ENCODE measurements at regions not wholly inside any gene's neighbourhood (a gene's known extent, or its start where the extent isn't known, plus 50 kb on each side); places are given as distances from the start of the nearest gene placed in this dataset.

- Histone ChIP-seq H3K4me3 (no peak overlapping the region), H3K27ac (peak overlapping the region; percentile 71 to 83 (median 80)), H3K27me3 (no peaks in the 10 kb centered on the region), H3K4me1 (peaks cover 0 to 41% (median 38%) of the 10 kb centered on the region in 4 donors), H3K36me3 (no peaks in the 10 kb centered on the region), H3K9me3 (no peaks in the 10 kb centered on the region)
- no peak for DNase-seq
- TF ChIP-seq POLR2A (IDR thresholded peaks at IDR 0.05) (no peak), POLR2AphosphoS5 (IDR thresholded peaks at IDR 0.05) (no peak), EP300 (IDR thresholded peaks at IDR 0.05) (no peak)
- TF ChIP-seq, protein P1, sequence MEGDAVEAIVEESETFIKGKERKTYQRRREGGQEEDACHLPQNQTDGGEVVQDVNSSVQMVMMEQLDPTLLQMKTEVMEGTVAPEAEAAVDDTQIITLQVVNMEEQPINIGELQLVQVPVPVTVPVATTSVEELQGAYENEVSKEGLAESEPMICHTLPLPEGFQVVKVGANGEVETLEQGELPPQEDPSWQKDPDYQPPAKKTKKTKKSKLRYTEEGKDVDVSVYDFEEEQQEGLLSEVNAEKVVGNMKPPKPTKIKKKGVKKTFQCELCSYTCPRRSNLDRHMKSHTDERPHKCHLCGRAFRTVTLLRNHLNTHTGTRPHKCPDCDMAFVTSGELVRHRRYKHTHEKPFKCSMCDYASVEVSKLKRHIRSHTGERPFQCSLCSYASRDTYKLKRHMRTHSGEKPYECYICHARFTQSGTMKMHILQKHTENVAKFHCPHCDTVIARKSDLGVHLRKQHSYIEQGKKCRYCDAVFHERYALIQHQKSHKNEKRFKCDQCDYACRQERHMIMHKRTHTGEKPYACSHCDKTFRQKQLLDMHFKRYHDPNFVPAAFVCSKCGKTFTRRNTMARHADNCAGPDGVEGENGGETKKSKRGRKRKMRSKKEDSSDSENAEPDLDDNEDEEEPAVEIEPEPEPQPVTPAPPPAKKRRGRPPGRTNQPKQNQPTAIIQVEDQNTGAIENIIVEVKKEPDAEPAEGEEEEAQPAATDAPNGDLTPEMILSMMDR (IDR thresholded peaks at IDR 0.05): no peak
- intact Hi-C loops (cut with DNase I): loop anchor here (5.0 to 10.0 kb wide), 2 partner anchors 58 to 960 kb away; no protein-coding TSS in a partner anchor
- 11 to 42% methylated on average over 1 of the region's 1 CpG for WGBS, 2 donors
Measured at GRCh38 chr14:51394804-51395203, 154.8 kb downstream of the TMX1 start.

- peak; percentile 82 for DNase-seq
- Histone ChIP-seq H3K9me3 (no peaks in the 10 kb centered on the region), H3K36me3 (no peaks in the 10 kb centered on the region), H3K4me1 (peaks cover 0 to 47% (median 41%) of the 10 kb centered on the region in 4 donors), H3K4me3 (no peak overlapping the region), H3K27me3 (no peaks in the 10 kb centered on the region), H3K27ac (peak overlapping the region; percentile 71 to 83 (median 80))
- intact Hi-C loops (cut with DNase I): loop anchor here (5.0 to 10.0 kb wide), 2 partner anchors 58 to 959 kb away; no protein-coding TSS in a partner anchor
- 70 to 78% methylated on average over 9 of the region's 9 CpGs for WGBS, 2 donors
- TF ChIP-seq POLR2AphosphoS5 (IDR thresholded peaks at IDR 0.05) (peak in 1 of 4 donors; percentile 29), EP300 (IDR thresholded peaks at IDR 0.05) (no peak), POLR2A (IDR thresholded peaks at IDR 0.05) (no peak)
- TF ChIP-seq, protein P1 (IDR thresholded peaks at IDR 0.05): no peak
Measured at GRCh38 chr14:51395361-51395849, 155.4 kb downstream of the TMX1 start.

DNA sequence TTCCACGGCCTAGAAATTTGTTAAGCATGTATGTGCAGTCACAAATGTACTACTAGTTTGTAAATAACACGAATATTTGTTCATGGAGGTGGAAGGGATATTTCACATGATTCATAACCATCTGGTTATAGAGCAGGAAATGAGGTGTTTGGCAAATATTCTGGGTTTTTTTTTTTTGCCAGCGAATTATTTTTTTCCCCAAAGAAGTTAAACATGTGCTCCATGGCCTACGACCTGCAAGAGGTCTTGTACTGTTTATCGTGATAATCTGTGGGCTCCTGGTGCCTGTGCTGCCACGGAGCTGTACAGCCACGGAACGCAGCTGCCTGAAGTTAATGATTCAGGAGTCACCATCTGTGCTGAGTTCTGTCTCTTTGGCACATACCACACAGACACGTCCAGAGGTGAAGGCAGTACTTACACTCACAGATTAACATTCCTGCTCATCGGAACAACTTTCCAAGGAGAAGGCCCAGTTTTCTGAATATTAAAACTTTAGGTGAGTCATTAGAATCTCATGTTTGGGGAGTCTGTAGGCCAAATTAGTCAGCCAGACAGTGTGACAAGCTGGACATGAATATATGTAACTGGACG lies 156.3 kb downstream of the TMX1 start:
- peak; percentile 78 for DNase-seq
- Histone ChIP-seq H3K9me3 (no peaks in the 10 kb centered on the region), H3K4me3 (no peak overlapping the region), H3K27me3 (no peaks in the 10 kb centered on the region), H3K27ac (peak overlapping the region; percentile 71 to 83 (median 80)), H3K36me3 (no peaks in the 10 kb centered on the region), H3K4me1 (peaks cover 0 to 56% (median 50%) of the 10 kb centered on the region in 4 donors)
- intact Hi-C loops (cut with DNase I): loop anchor here (5.0 to 10.0 kb wide), 2 partner anchors 59 to 958 kb away; no protein-coding TSS in a partner anchor
- WGBS, 2 donors: 63 to 67% methylated on average over 11 of the region's 11 CpGs
- peak in 3 of 4 donors; percentile 12 to 18 (median 18) for TF ChIP-seq POLR2AphosphoS5 (IDR thresholded peaks at IDR 0.05)
- no peak for TF ChIP-seq POLR2A (IDR thresholded peaks at IDR 0.05)
- TF ChIP-seq, protein P1 (IDR thresholded peaks at IDR 0.05): no peak
- TF ChIP-seq EP300 (IDR thresholded peaks at IDR 0.05): peak in 1 of 4 donors; percentile 42

DNA sequence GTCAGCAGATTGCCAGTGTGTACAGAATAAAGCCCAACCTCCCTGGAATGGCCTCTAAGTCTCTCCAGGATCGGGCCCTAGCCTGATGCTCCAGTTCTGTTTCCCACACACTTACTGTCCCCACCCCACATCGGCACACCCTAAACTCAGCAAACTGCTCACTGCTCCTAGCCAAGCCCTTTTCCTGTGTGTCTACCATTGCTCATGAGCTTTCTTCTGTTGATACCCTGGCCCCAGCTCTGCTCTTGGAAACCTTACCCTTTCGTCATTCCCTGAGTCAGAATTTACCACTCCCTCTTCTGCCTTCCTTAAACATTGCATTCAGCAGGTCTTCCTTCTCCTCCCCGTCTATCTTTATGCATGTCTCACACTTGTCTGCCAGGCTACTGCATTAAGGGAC lies 158.9 kb downstream of the TMX1 start:
- TF ChIP-seq EP300 (IDR thresholded peaks at IDR 0.05) (no peak), POLR2A (IDR thresholded peaks at IDR 0.05) (no peak), POLR2AphosphoS5 (IDR thresholded peaks at IDR 0.05) (no peak)
- TF ChIP-seq, protein P1 (IDR thresholded peaks at IDR 0.05): no peak
- H3K4me1 ChIP-seq: peaks cover 0 to 58% (median 51%) of the 10 kb centered on the region in 4 donors
- no peaks in the 10 kb centered on the region for H3K9me3 ChIP-seq
- no peaks in the 10 kb centered on the region for H3K36me3 ChIP-seq
- WGBS, 2 donors: 39 to 73% methylated on average over 4 of the region's 4 CpGs
- no peak for DNase-seq
- H3K27me3 ChIP-seq: no peaks in the 10 kb centered on the region
- intact Hi-C loops (cut with DNase I): loop anchor here (5.0 to 10.0 kb wide), 2 partner anchors 62 to 956 kb away; no protein-coding TSS in a partner anchor
- H3K4me3 ChIP-seq: no peak overlapping the region
- peak overlapping the region in 2 of 4 donors; percentile 13 to 31 for H3K27ac ChIP-seq

Measured in sigmoid colon (tissue), 6 donors.